Breast epithelium (tissue), 3 donors: ENCODE measurements at regions not wholly inside any gene's neighbourhood (a gene's known extent, or its start where the extent isn't known, plus 50 kb on each side); places are given as distances from the start of the nearest gene placed in this dataset.

ENCODE experiments used
- CTCF ChIP-seq, 3 donors: fragments of 450-650 bp; IDR thresholded peaks; one replicate each; pipeline ENCODE4 v1.5.1; 2016 to 2017; ENCODE audit warnings: antibody characterized with exemption in 3 of 3, mild to moderate bottlenecking in 3 of 3, moderate library complexity in 3 of 3
- POLR2AphosphoS5 ChIP-seq, 3 donors: sonication (generic); formaldehyde crosslinking; IDR thresholded peaks; one replicate each; pipeline ENCODE4 v1.6.1; 2017; ENCODE audit warnings: antibody characterized with exemption in 3 of 3

GRCh38 chr1:99171184-99171813 lies 93.0 kb upstream of the PLPPR4 start:
- TF ChIP-seq CTCF (IDR thresholded peaks at IDR 0.05) (no peak), POLR2AphosphoS5 (IDR thresholded peaks at IDR 0.05) (no peak)
